GM12892 (cell line): ENCODE measurements at regions not wholly inside any gene's neighbourhood (a gene's known extent, or its start where the extent isn't known, plus 50 kb on each side); places are given as distances from the start of the nearest gene placed in this dataset.

Experiments
- POLR2A ChIP-seq: IDR thresholded peaks from 2 replicates; pipeline ENCODE4 v1.6.1; 2011; ENCODE audit warnings: low read depth, low read length, control low read depth
- POLR2AphosphoS5 ChIP-seq: IDR thresholded peaks from 2 replicates; pipeline ENCODE4 v1.6.1; 2011; ENCODE audit warnings: low read depth, low read length, control low read depth

DNA sequence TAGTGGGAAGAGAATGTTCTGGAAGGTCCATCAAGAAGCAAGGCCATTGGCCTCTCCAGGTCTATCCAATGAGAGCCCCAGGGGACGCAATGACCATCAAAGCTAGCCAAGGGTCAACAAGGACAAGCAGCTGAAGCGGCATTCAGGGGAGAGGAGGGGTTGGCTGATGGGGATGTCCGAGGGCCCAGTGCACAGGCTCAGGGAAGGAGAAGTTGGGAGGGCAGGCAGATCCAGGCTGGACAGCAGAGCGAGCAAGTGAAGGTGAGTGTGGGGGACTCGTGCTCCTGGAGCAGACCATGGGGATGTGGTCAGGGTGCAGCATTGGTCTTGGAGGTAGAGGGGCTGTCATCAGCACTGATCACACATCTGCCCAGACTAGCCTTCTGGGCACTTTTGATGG, 275.4 kb upstream of the TCERG1L start:
- TF ChIP-seq POLR2A: no peak
- no peak for TF ChIP-seq POLR2AphosphoS5
